H9 (cell line): ENCODE measurements at regions not wholly inside any gene's neighbourhood (a gene's known extent, or its start where the extent isn't known, plus 50 kb on each side); places are given as distances from the start of the nearest gene placed in this dataset.

Experiments used
- DNase-seq: peaks from one replicate; pipeline ENCODE4 v3.0.0-alpha.2; 2017
- H2AFZ ChIP-seq: one replicate; pipeline ENCODE4 v1.6.1; 2013; ENCODE audit warnings: mild to moderate bottlenecking, low read length, control low read depth, moderate library complexity
- H2AK5ac ChIP-seq: 2 replicates; pipeline ENCODE4 v1.6.1; 2013; ENCODE audit warnings: low read length, control low read depth, mixed read lengths; ENCODE audit not compliant: insufficient read length
- H2BK120ac ChIP-seq: one replicate; pipeline ENCODE4 v1.6.1; 2013; ENCODE audit warnings: low read depth, mild to moderate bottlenecking, low read length, control low read depth, inconsistent platforms; ENCODE audit not compliant: poor library complexity, severe bottlenecking
- H2BK12ac ChIP-seq: 2 replicates; pipeline ENCODE4 v1.6.1; 2013; ENCODE audit warnings: low read length, control low read depth, mixed read lengths, low read depth; ENCODE audit not compliant: insufficient read length
- H2BK15ac ChIP-seq: 2 replicates; pipeline ENCODE4 v1.6.1; 2013; ENCODE audit warnings: low read depth, low read length, control low read depth
- H2BK20ac ChIP-seq: one replicate; pipeline ENCODE4 v1.6.1; 2013; ENCODE audit warnings: low read depth, mild to moderate bottlenecking, low read length, control low read depth, inconsistent platforms; ENCODE audit not compliant: poor library complexity, severe bottlenecking
- H2BK5ac ChIP-seq: 2 replicates; pipeline ENCODE4 v1.6.1; 2013; ENCODE audit warnings: low read length, control low read depth, mixed read lengths; ENCODE audit not compliant: insufficient read length
- H3K14ac ChIP-seq: 2 replicates; pipeline ENCODE4 v1.6.1; 2013; ENCODE audit warnings: low read length, control low read depth; ENCODE audit not compliant: insufficient read depth
- H3K18ac ChIP-seq: 2 replicates; pipeline ENCODE4 v1.6.1; 2013; ENCODE audit warnings: low read depth, mild to moderate bottlenecking, mixed read lengths, low read length, control low read depth; ENCODE audit not compliant: insufficient read length
- H3K23ac ChIP-seq: 2 replicates; pipeline ENCODE4 v1.6.1; 2013; ENCODE audit warnings: low read length, control low read depth, mixed read lengths, low read depth; ENCODE audit not compliant: insufficient read length
- H3K23me2 ChIP-seq: 2 replicates; pipeline ENCODE4 v1.6.1; 2013; ENCODE audit warnings: low read depth, mild to moderate bottlenecking, mixed read lengths, low read length, control low read depth; ENCODE audit not compliant: insufficient read length, poor library complexity, severe bottlenecking
- H3K27ac ChIP-seq: 2 replicates; pipeline ENCODE4 v1.5.1; 2013; ENCODE audit warnings: low read length, control low read depth, mixed read lengths, low read depth; ENCODE audit not compliant: insufficient read length
- H3K27me3 ChIP-seq: 2 replicates; pipeline ENCODE4 v1.6.1; 2013; ENCODE audit warnings: low read length, control low read depth, inconsistent platforms; ENCODE audit not compliant: insufficient read depth
- H3K4ac ChIP-seq: 2 replicates; pipeline ENCODE4 v1.6.1; 2013; ENCODE audit warnings: low read depth, mild to moderate bottlenecking, control low read depth, inconsistent platforms, low read length, moderate library complexity
- H3K4me1 ChIP-seq: 2 replicates; pipeline ENCODE4 v1.6.1; 2013; ENCODE audit warnings: low read length, control low read depth, inconsistent platforms; ENCODE audit not compliant: insufficient read depth
- H3K4me2 ChIP-seq: 2 replicates; pipeline ENCODE4 v1.6.1; 2013; ENCODE audit warnings: low read length, control low read depth, mixed read lengths; ENCODE audit not compliant: insufficient read length, insufficient read depth
- H3K56ac ChIP-seq: 2 replicates; pipeline ENCODE4 v1.6.1; 2013; ENCODE audit warnings: low read depth, mild to moderate bottlenecking, mixed read lengths, low read length, control low read depth; ENCODE audit not compliant: insufficient read length
- H3K79me1 ChIP-seq: 2 replicates; pipeline ENCODE4 v1.6.1; 2013; ENCODE audit warnings: low read depth, mild to moderate bottlenecking, moderate library complexity, low read length, control low read depth, inconsistent platforms; ENCODE audit not compliant: insufficient read depth, poor library complexity, severe bottlenecking
- H3K79me2 ChIP-seq: 2 replicates; pipeline ENCODE4 v1.6.1; 2013; ENCODE audit warnings: low read length, control low read depth, inconsistent platforms; ENCODE audit not compliant: insufficient read depth
- H3K9ac ChIP-seq: 2 replicates; pipeline ENCODE4 v1.6.1; 2013; ENCODE audit warnings: low read length, control low read depth, mixed read lengths; ENCODE audit not compliant: insufficient read length; ENCODE audit errors: extremely low read depth
- H3K9me3 ChIP-seq: one replicate; pipeline ENCODE4 v1.6.1; 2013; ENCODE audit warnings: low read depth, low read length, inconsistent platforms; ENCODE audit not compliant: control insufficient read depth
- H3T11ph ChIP-seq: one replicate; pipeline ENCODE4 v1.6.1; 2013; ENCODE audit warnings: mild to moderate bottlenecking, low read length, control low read depth, inconsistent platforms
- H4K20me1 ChIP-seq: one replicate; pipeline ENCODE4 v1.6.1; 2013; ENCODE audit not compliant: control insufficient read depth, insufficient read length, insufficient read depth
- H4K5ac ChIP-seq: 2 replicates; pipeline ENCODE4 v1.6.1; 2013; ENCODE audit warnings: low read depth, mild to moderate bottlenecking, mixed read lengths, low read length, control low read depth; ENCODE audit not compliant: insufficient read length
- H4K8ac ChIP-seq: replicated peaks from 2 replicates; pipeline ENCODE4 v1.6.1; 2013; ENCODE audit warnings: low read length, control low read depth, mixed read lengths, low read depth; ENCODE audit not compliant: insufficient read length
- H4K91ac ChIP-seq: 2 replicates; pipeline ENCODE4 v1.6.1; 2013; ENCODE audit warnings: low read depth, mild to moderate bottlenecking, moderate library complexity, mixed read lengths, low read length, control low read depth; ENCODE audit not compliant: insufficient read length
- H3K27ac Mint-ChIP-seq, 3 experiments: 2 replicates in 2 of 3; 3 replicates in 1 of 3; pipeline ENCODE4 v1.8.0; 2020 to 2021; ENCODE audit warnings: mixed read lengths in 3 of 3, mild to moderate bottlenecking in 1 of 3, moderate library complexity in 1 of 3
- H3K27me3 Mint-ChIP-seq: 2 replicates; pipeline ENCODE4 v1.8.0; 2021; ENCODE audit warnings: low read depth, mild to moderate bottlenecking, moderate library complexity, mixed read lengths
- H3K36me3 Mint-ChIP-seq, 3 experiments: 2 replicates in 2 of 3; 3 replicates in 1 of 3; pipeline ENCODE4 v1.8.0; 2020 to 2021; ENCODE audit warnings: low read depth in 3 of 3, mixed read lengths in 3 of 3; ENCODE audit not compliant: insufficient read depth in 1 of 3
- H3K4me1 Mint-ChIP-seq, 2 experiments: 2 replicates each; pipeline ENCODE4 v1.8.0; 2020; ENCODE audit warnings: mixed read lengths in 2 of 2
- H3K4me3 Mint-ChIP-seq, 2 experiments: 2 replicates in 1 of 2; 3 replicates in 1 of 2; pipeline ENCODE4 v1.8.0; 2020 to 2021; ENCODE audit warnings: mild to moderate bottlenecking in 2 of 2, mixed read lengths in 2 of 2, moderate library complexity in 1 of 2
- H3K9me3 Mint-ChIP-seq, 2 experiments: 2 replicates in 1 of 2; 3 replicates in 1 of 2; pipeline ENCODE4 v1.8.0; 2020; ENCODE audit warnings: mild to moderate bottlenecking in 2 of 2, mixed read lengths in 2 of 2, moderate library complexity in 1 of 2
- CTCF ChIP-seq: fragments of 200-600 bp; sonication (generic); conservative IDR thresholded peaks from 3 replicates; pipeline ENCODE4 v1.8.0; 2021; ENCODE audit warnings: antibody characterized with exemption, mild to moderate bottlenecking
- WGBS: extraction: QIAGEN DNeasy Blood & Tissue Kit; methylation state at CpG from one replicate; pipeline ENCODE4 v1.1.7; 2013; ENCODE audit warnings: missing lambda C conversion rate, low lambda C conversion rate, mixed read lengths; ENCODE audit not compliant: insufficient read length; ENCODE audit errors: extremely low coverage; 5-methylcytosine and 5-hydroxymethylcytosine counted together

DNA sequence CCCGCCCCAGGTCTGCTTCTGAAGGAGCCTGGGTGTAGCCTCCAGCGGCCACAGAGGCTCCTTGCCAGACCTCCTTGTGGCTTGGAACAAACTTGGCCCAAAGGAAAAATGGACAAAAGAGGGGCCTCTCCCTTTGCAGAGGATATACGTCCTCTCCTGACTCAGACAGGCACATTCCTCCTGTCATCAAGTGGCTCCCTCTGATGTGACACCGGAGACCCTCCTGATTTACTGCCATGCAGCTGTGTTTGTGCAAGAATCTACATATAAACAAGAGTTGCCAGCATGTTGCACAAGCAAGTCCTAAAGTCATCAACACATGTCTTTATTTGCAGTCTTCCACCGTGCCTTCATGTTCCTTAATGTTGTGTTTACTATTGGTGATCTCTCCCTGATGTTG, 54.1 kb upstream of the F3 start:
- H3K27ac Mint-ChIP-seq, result no peak overlapping the region
- no CpG with 5 or more reads among the region's 5 CpGs for WGBS
- no peak overlapping the region for H3K4me3 Mint-ChIP-seq
- H3K9me3 ChIP-seq, result no peaks in the 10 kb centered on the region
- H3K79me2 ChIP-seq, result no peaks in the 10 kb centered on the region
- no peak overlapping the region for H2BK12ac ChIP-seq
- no peaks in the 10 kb centered on the region for H3K36me3 Mint-ChIP-seq
- H2BK15ac ChIP-seq, result no peak overlapping the region
- H3K4me1 Mint-ChIP-seq, result peaks cover 27 to 28% of the 10 kb centered on the region in 2 experiments
- H2BK120ac ChIP-seq, result no peak overlapping the region
- H3K27ac ChIP-seq, result no peak overlapping the region
- H3K4me1 ChIP-seq, result no peaks in the 10 kb centered on the region
- no peak overlapping the region for H3K4me2 ChIP-seq
- H4K20me1 ChIP-seq, result no peaks in the 10 kb centered on the region
- no peaks in the 10 kb centered on the region for H3K27me3 ChIP-seq
- H3K27me3 Mint-ChIP-seq, result no peaks in the 10 kb centered on the region
- no peaks in the 10 kb centered on the region for H3K23me2 ChIP-seq
- H3K4ac ChIP-seq, result no peak overlapping the region
- no peak overlapping the region for H4K5ac ChIP-seq
- H4K8ac ChIP-seq, result no peak overlapping the region
- H3K23ac ChIP-seq, result no peak overlapping the region
- H2BK20ac ChIP-seq, result no peak overlapping the region
- no peaks in the 10 kb centered on the region for H3K9me3 Mint-ChIP-seq
- no peak overlapping the region for H2AFZ ChIP-seq
- H3K18ac ChIP-seq, result no peak overlapping the region
- H2AK5ac ChIP-seq, result no peak overlapping the region
- H3K14ac ChIP-seq, result no peak overlapping the region
- no peak for DNase-seq
- H3T11ph ChIP-seq, result no peak overlapping the region
- no peaks in the 10 kb centered on the region for H3K79me1 ChIP-seq
- no peak overlapping the region for H4K91ac ChIP-seq
- TF ChIP-seq CTCF, result no peak
- no peak overlapping the region for H3K56ac ChIP-seq
- no peak overlapping the region for H3K9ac ChIP-seq
- no peak overlapping the region for H2BK5ac ChIP-seq
